IPS-15b (cell line): ENCODE measurements at regions not wholly inside any gene's neighbourhood (a gene's known extent, or its start where the extent isn't known, plus 50 kb on each side); places are given as distances from the start of the nearest gene placed in this dataset.

Experiments
- H3K27me3 ChIP-seq: one replicate; pipeline ENCODE4 v1.6.1; 2013; ENCODE audit warnings: low read length; ENCODE audit not compliant: control insufficient read depth, insufficient read depth
- H3K36me3 ChIP-seq: one replicate; pipeline ENCODE4 v1.6.1; 2013; ENCODE audit warnings: low read length; ENCODE audit not compliant: control insufficient read depth, insufficient read depth
- H3K4me1 ChIP-seq: one replicate; pipeline ENCODE4 v1.6.1; 2013; ENCODE audit warnings: mild to moderate bottlenecking, low read length; ENCODE audit not compliant: control insufficient read depth, insufficient read depth
- H3K4me3 ChIP-seq: one replicate; pipeline ENCODE4 v1.5.1; 2013; ENCODE audit warnings: low read depth, low read length
- H3K9ac ChIP-seq: one replicate; pipeline ENCODE4 v1.6.1; 2013; ENCODE audit warnings: low read depth, mild to moderate bottlenecking, low read length
- H3K9me3 ChIP-seq: one replicate; pipeline ENCODE4 v1.6.1; 2013; ENCODE audit warnings: mild to moderate bottlenecking, low read length; ENCODE audit not compliant: control insufficient read depth, insufficient read depth

DNA sequence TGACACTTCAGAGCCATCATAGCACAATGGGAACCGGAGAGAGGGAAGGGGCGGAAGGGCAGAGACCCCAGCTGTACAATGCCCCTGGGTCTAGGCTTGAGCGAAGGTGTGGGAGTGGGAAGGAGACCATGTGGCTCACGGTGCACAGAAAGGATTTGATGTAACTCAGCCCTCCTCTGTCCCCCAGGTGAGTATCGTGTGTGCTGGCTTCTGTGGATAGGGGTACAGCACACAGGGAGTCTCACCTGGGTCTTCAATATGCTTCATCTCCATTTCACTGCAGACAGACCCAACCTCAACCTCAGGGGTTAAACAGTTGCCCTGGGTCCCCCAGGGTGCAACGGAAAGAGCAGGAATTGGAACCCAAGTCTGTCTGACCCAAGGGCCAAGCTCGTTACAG is 122.2 kb downstream of the CDH26 start:
- Histone ChIP-seq H3K9ac (no peak overlapping the region), H3K9me3 (no peaks in the 10 kb centered on the region), H3K27me3 (no peaks in the 10 kb centered on the region), H3K4me1 (no peaks in the 10 kb centered on the region), H3K4me3 (no peak overlapping the region), H3K36me3 (no peaks in the 10 kb centered on the region)

DNA sequence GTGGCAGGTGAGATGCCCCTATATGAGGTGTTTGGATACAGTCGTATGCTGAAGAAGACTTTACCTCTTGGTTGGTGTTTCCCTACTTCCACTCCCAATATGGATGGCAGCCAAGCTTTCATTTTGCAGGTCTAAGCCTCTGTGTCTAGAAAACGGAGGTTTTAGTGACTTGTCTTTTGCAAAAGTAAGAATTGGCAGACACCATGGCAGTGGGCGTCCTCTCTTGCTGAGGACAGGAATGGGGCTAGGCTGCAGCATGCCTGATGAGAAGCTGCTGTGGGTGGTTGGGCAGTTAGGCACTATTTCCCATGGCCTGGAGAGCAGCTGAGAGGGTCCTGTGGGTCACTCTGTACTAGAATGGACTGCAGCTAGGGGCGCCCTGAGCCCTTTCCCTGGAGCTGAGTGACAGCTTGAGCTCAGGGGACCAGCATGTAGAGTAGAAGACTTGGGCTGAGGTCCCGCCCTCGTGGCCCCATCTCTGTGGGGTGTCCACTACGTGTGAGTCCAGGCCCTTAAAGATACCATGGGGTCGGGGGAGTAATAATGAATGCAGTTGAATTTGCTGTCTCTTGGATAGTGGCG is 127.4 kb downstream of the CDH26 start:
- Histone ChIP-seq H3K27me3 (no peaks in the 10 kb centered on the region), H3K9ac (no peak overlapping the region), H3K4me3 (no peak overlapping the region), H3K4me1 (no peaks in the 10 kb centered on the region), H3K9me3 (no peaks in the 10 kb centered on the region), H3K36me3 (no peaks in the 10 kb centered on the region)

DNA sequence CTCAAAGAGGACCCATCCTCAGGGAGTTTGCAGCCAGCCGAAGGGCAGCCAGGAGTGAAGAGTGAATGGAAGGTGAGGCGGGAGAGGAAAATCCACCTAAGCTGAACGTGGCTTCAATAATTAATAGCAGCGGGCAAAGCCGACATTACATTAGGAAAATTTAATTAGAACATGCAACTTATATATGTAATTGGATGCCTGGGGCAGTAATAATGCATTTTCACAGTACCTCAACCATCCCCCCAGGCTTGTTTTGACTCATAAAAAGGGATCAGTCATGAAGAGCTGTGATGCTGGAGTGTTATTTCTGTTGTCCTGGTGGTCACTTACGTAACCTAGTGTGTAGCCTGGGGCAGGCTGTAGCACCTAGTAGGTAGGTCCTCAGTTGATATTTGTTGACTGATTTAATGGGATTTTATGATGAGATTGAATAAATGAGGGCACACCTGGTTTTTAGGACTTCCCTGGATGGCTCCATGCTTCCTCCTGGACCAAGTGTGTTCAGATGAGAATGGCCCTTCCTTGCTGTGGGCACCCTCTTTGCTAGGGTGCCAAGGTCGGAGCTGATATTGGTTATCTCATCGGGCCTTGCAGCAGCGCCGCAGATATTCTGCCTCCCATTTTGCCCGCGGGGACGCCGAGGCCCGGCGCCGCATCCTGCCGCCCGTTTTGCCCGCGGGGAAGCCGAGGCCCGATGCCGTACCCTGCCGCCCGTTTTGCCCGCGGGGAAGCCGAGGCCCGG is 128.8 kb downstream of the CDH26 start:
- H3K9ac ChIP-seq = no peak overlapping the region
- no peaks in the 10 kb centered on the region for H3K36me3 ChIP-seq
- no peaks in the 10 kb centered on the region for H3K27me3 ChIP-seq
- H3K9me3 ChIP-seq = no peaks in the 10 kb centered on the region
- no peaks in the 10 kb centered on the region for H3K4me1 ChIP-seq
- H3K4me3 ChIP-seq = no peak overlapping the region

DNA sequence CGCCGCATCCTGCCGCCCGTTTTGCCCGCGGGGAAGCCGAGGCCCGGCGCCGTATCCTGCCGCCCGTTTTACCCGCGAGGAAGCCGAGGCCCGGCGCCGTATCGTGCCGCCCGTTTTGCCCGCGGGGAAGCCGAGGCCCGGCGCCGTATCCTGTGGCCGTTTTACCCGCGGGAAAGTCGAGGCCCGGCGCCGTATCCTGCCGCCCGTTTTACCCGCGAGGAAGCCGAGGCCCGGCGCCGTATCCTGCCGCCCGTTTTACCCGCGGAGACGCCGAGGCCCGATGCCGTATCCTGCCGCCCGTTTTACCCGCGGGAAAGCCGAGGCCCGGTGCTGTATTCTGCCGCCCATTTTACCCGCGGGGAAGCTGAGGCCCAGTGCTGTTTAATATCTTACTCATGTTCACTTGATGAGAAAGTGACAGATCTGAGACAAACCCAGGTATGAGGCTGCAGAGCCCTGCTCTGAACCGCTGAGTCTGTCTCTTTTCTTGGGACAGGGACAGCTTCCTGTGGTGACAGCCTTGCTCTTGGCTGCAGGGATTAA is 129.4 kb downstream of the CDH26 start:
- Histone ChIP-seq H3K27me3 (no peaks in the 10 kb centered on the region), H3K9me3 (no peaks in the 10 kb centered on the region), H3K4me3 (no peak overlapping the region), H3K4me1 (no peaks in the 10 kb centered on the region), H3K9ac (no peak overlapping the region), H3K36me3 (no peaks in the 10 kb centered on the region)

DNA sequence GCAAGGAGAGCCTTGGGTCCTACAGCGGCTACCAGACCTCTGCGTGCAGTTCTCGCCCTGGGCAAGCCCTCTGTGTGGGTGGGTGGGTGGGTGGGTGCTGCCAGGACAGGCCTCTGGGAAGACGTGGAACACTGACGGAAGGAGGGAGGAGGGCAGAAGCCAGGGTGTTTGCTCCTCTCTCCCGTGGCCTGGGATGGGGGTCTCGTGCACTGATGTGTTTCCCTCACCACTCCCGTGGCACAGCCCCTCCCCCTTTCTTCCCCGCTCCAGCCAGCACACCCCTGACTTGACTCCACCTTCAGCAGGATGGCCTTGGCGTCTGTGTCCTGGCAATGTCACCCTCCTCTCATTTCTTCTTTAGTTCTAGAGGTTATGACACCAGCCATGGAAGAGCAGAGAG is 130.0 kb downstream of the CDH26 start:
- Histone ChIP-seq H3K4me3 (no peak overlapping the region), H3K4me1 (no peaks in the 10 kb centered on the region), H3K36me3 (no peaks in the 10 kb centered on the region), H3K9ac (no peak overlapping the region), H3K9me3 (no peaks in the 10 kb centered on the region), H3K27me3 (no peaks in the 10 kb centered on the region)

DNA sequence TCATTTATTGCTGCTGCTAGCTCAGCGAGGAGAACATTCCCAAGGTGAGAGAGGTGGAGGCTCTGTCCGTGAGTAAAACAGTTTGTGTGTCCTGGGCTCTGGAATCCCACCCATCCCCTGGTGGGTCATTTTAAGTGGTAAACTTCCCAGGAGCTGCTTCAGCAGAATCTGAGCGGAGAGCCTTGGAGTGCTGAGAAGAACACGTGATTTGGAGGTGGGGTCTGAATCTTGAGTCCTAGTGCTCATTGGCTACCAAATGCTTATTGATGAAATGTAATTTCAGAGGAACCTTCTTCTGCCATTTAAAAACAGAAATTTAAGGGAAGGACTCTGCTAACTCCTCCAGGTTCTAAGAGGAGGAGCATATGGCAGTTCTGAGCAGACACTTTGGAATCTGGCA is 132.4 kb downstream of the CDH26 start:
- no peak overlapping the region for H3K9ac ChIP-seq
- H3K36me3 ChIP-seq = no peaks in the 10 kb centered on the region
- no peak overlapping the region for H3K4me3 ChIP-seq
- no peaks in the 10 kb centered on the region for H3K4me1 ChIP-seq
- H3K9me3 ChIP-seq = no peaks in the 10 kb centered on the region
- peaks cover 4% of the 10 kb centered on the region for H3K27me3 ChIP-seq

DNA sequence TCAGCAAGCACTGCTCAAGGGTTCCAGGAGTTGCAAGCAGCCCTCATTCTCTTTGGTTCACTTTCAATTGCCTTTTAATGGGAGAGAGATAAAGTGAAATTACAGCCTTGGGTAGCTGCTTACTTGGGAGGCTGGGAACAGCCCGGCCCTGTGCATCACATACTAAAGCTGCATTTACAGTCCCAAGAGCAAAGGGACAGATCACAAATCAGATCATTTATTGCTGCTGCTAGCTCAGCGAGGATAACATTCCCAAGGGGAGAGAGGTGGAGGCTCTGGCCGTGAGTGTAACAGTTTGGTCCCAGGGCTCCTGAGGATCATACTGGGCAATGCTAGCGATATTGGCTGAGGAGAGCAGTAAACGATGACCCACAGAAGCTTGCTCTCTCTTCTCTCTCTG is 133.1 kb downstream of the CDH26 start:
- Histone ChIP-seq H3K4me3 (no peak overlapping the region), H3K36me3 (no peaks in the 10 kb centered on the region), H3K4me1 (no peaks in the 10 kb centered on the region), H3K9me3 (no peaks in the 10 kb centered on the region), H3K27me3 (peaks cover 4% of the 10 kb centered on the region), H3K9ac (no peak overlapping the region)

DNA sequence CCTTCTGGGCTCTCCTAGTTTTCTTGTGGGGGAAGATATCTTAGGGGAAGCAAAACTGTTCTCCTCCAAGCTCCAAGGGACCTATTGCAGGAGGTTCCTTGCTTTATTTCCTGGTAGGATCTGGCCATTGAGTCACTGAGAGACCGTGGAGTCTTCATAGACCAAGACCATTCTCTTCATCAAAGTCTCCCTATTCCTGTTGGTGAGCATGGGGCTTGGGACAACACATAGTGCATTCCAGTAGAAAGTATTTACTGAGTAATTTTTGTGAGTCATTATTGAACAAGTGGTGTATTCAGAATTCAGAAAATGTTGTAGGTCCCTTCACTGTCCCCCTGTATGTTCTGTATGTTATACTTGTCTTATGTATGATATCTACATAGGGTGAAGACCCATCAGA is 133.6 kb downstream of the CDH26 start:
- Histone ChIP-seq H3K27me3 (peaks cover 4% of the 10 kb centered on the region), H3K4me1 (no peaks in the 10 kb centered on the region), H3K9ac (no peak overlapping the region), H3K36me3 (no peaks in the 10 kb centered on the region), H3K4me3 (no peak overlapping the region), H3K9me3 (no peaks in the 10 kb centered on the region)

DNA sequence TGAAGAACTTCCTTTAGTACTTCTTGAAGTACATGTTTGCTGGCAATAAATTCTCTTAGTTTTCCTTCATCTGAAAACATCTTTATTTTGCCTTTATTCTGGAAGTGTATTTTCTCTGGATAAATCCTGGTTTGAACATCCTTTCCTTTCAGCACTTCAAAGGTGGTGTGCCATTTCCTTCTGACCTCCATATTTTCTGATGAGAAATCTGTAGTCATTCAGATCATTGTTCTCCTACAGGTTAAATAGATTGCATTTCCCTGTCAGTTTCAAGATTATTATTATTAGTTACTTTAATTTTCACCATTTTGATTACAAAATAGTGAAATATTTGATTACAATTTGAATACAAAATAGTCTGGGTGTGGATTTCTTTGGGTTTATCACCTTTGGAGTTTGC is 134.5 kb downstream of the CDH26 start:
- no peak overlapping the region for H3K9ac ChIP-seq
- no peak overlapping the region for H3K4me3 ChIP-seq
- H3K9me3 ChIP-seq = no peaks in the 10 kb centered on the region
- H3K36me3 ChIP-seq = no peaks in the 10 kb centered on the region
- peaks cover 4% of the 10 kb centered on the region for H3K27me3 ChIP-seq
- no peaks in the 10 kb centered on the region for H3K4me1 ChIP-seq

DNA sequence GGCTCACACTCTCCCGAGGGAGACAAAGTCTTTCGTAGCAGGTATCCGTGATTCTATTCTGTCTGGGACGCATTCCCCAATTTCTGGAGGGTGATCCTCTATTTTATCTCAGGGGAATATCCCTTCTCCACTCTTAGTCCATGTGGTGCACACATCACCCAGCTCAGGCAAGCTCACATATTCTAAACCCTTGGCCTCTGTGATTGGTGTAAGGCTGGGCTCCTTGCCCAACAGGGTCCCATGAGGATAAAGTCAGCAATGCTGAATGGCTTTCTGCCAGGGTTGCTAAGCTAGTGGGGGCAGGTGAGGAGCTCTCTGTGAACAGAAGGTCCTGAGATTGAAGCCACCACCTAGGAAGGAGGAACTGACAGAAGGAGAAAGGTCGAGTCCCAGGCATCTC is 137.2 kb downstream of the CDH26 start:
- H3K27me3 ChIP-seq = peaks cover 4% of the 10 kb centered on the region
- H3K36me3 ChIP-seq = no peaks in the 10 kb centered on the region
- no peak overlapping the region for H3K9ac ChIP-seq
- H3K9me3 ChIP-seq = no peaks in the 10 kb centered on the region
- H3K4me3 ChIP-seq = no peak overlapping the region
- no peaks in the 10 kb centered on the region for H3K4me1 ChIP-seq

DNA sequence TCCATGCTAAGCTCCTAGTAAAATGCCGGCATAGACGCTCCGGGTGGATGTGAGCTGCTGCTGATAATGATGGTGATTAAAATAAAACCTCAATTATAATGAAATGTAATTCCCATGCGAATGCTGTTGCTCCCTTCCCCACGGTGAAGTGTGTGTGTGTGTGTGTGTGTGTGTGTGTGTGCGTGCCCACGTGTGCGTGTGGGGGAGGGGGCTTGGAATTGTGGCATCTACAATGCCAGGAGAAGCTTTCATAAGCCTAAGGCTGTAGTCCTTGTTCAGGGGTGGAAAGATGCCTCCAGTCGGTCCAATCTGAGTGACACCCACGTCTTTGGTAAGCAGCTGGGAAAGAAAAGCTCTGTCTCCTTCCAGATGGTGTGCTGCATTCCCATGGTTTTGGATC is 137.9 kb downstream of the CDH26 start:
- no peaks in the 10 kb centered on the region for H3K9me3 ChIP-seq

DNA sequence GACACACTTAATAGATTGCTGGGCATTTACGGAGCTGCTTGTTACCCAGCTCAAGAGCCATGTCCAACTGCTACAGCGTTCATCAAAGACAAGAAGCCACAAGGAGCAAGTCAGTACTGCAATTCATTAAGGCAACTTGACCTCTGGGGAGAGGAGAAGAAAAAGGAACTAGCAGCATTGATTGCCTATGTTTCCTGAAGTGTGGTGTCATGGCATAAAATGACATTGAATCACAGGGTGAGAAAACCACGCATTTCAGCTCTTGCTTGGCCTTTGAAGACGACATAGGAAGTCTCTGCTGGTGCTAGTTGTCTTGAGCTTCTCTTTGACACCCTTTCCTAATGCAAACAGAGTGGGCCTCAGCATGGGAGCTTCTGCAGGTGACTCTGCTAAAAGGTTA is 139.1 kb downstream of the CDH26 start:
- Histone ChIP-seq H3K9me3 (no peaks in the 10 kb centered on the region), H3K36me3 (no peaks in the 10 kb centered on the region), H3K4me1 (no peaks in the 10 kb centered on the region), H3K9ac (no peak overlapping the region), H3K4me3 (no peak overlapping the region), H3K27me3 (peaks cover 5% of the 10 kb centered on the region)

More for the DNA sequence above, 137.9 kb downstream of the CDH26 start:
- no peaks in the 10 kb centered on the region for H3K36me3 ChIP-seq
- no peaks in the 10 kb centered on the region for H3K4me1 ChIP-seq
- H3K9ac ChIP-seq = no peak overlapping the region
- H3K4me3 ChIP-seq = no peak overlapping the region
- peaks cover 4% of the 10 kb centered on the region for H3K27me3 ChIP-seq
